GM12892 (cell line): ENCODE measurements at regions not wholly inside any gene's neighbourhood (a gene's known extent, or its start where the extent isn't known, plus 50 kb on each side); places are given as distances from the start of the nearest gene placed in this dataset.
"Not testable (repeated sequence)": the region's sequence is repeated elsewhere in the genome, so short reads cannot be mapped to it uniquely, and the experiment has no call there.

Experiments
- POLR2A ChIP-seq: IDR thresholded peaks from 2 replicates; pipeline ENCODE4 v1.6.1; 2011; ENCODE audit warnings: low read depth, low read length, control low read depth
- POLR2AphosphoS5 ChIP-seq: IDR thresholded peaks from 2 replicates; pipeline ENCODE4 v1.6.1; 2011; ENCODE audit warnings: low read depth, low read length, control low read depth
- TAF1 ChIP-seq: IDR thresholded peaks from 2 replicates; pipeline ENCODE4 v1.6.1; 2011; ENCODE audit warnings: low read depth, mild to moderate bottlenecking, control low read depth, low read length, borderline replicate concordance

DNA sequence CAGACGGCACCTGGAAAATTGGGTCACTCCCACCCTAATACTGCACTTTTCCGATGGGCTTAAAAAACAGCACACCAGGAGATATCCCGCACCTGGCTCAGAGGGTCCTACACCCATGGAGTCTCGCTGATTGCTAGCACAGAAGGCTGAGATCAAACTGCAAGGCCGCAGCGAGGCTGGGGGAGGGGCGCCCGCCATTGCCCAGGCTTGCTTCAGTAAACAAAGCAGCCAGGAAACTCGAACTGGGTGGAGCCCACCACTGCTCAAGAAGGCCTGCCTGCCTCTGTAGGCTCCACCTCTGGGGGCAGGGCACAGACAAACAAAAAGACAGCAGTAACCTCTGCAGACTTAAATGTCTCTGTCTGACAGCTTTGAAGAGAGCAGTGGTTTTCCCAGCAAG is 830.2 kb upstream of the GYPC start:
- not testable (repeated sequence) for TF ChIP-seq POLR2AphosphoS5, POLR2A, TAF1
